Cardiac muscle cell (in vitro differentiated cells and primary cell): ENCODE measurements at regions not wholly inside any gene's neighbourhood (a gene's known extent, or its start where the extent isn't known, plus 50 kb on each side); places are given as distances from the start of the nearest gene placed in this dataset.

Experiments
- DNase-seq, 2 donors: peaks; one replicate each; pipeline versions ENCODE4 v3.0.0 to v3.0.0-alpha.2; 2010 to 2017; ENCODE audit warnings: low read depth in 1 of 2, low spot score in 1 of 2
- H3K27ac ChIP-seq: fragments of 200-600 bp; sonication (generic); 2 replicates; pipeline ENCODE4 v1.5.1; 2016
- H3K27me3 ChIP-seq: fragments of 200-600 bp; sonication (generic); 2 replicates; pipeline ENCODE4 v1.6.0; 2016; ENCODE audit warnings: control low read depth
- H3K36me3 ChIP-seq: fragments of 200-600 bp; sonication (generic); 2 replicates; pipeline ENCODE4 v1.5.1; 2016; ENCODE audit warnings: control low read depth
- H3K4me1 ChIP-seq: fragments of 200-600 bp; sonication (generic); 2 replicates; pipeline ENCODE4 v1.8.1; 2017; ENCODE audit warnings: low read depth, mild to moderate bottlenecking, mixed run types
- H3K4me3 ChIP-seq: fragments of 200-600 bp; sonication (generic); 2 replicates; pipeline ENCODE4 v1.5.1; 2016; ENCODE audit warnings: mild to moderate bottlenecking
- H3K9me3 ChIP-seq: fragments of 200-600 bp; sonication (generic); 2 replicates; pipeline ENCODE4 v1.5.1; 2017; ENCODE audit warnings: low read depth, mild to moderate bottlenecking, control low read depth
- CTCF ChIP-seq: IDR thresholded peaks from 2 replicates; pipeline ENCODE4 v1.5.1; 2012; ENCODE audit warnings: low read depth, mild to moderate bottlenecking, low read length

- H3K27me3 ChIP-seq: no peaks in the 10 kb centered on the region
- DNase-seq: no peak
- no peaks in the 10 kb centered on the region for H3K4me1 ChIP-seq
- H3K36me3 ChIP-seq: no peaks in the 10 kb centered on the region
- H3K27ac ChIP-seq: no peak overlapping the region
- no peaks in the 10 kb centered on the region for H3K9me3 ChIP-seq
- no peak for TF ChIP-seq CTCF
- no peak overlapping the region for H3K4me3 ChIP-seq
Measured at GRCh38 chr3:13144163-13145023, 71.2 kb upstream of the IQSEC1 start.

GRCh38 chr3:13143381-13144004 lies 70.3 kb upstream of the IQSEC1 start:
- no peaks in the 10 kb centered on the region for H3K27me3 ChIP-seq
- no peak for TF ChIP-seq CTCF
- H3K27ac ChIP-seq: no peak overlapping the region
- H3K4me1 ChIP-seq: no peaks in the 10 kb centered on the region
- H3K9me3 ChIP-seq: no peaks in the 10 kb centered on the region
- no peak overlapping the region for H3K4me3 ChIP-seq
- DNase-seq: no peak
- H3K36me3 ChIP-seq: no peaks in the 10 kb centered on the region

- H3K4me3 ChIP-seq: no peak overlapping the region
- H3K4me1 ChIP-seq: no peaks in the 10 kb centered on the region
- no peak for DNase-seq
- H3K36me3 ChIP-seq: no peaks in the 10 kb centered on the region
- H3K27ac ChIP-seq: no peak overlapping the region
- no peaks in the 10 kb centered on the region for H3K9me3 ChIP-seq
- TF ChIP-seq CTCF: no peak
- no peaks in the 10 kb centered on the region for H3K27me3 ChIP-seq
Measured at GRCh38 chr3:13142552-13143380, 69.5 kb upstream of the IQSEC1 start.

- H3K27ac ChIP-seq: no peak overlapping the region
- no peaks in the 10 kb centered on the region for H3K9me3 ChIP-seq
- H3K27me3 ChIP-seq: no peaks in the 10 kb centered on the region
- H3K4me1 ChIP-seq: no peaks in the 10 kb centered on the region
- H3K4me3 ChIP-seq: no peak overlapping the region
- no peaks in the 10 kb centered on the region for H3K36me3 ChIP-seq
- DNase-seq: peak; percentile 54 to 85
- TF ChIP-seq CTCF: no peak
Measured at GRCh38 chr3:13141991-13142412, 68.8 kb upstream of the IQSEC1 start.

GRCh38 chr3:13141183-13141582 lies 68.0 kb upstream of the IQSEC1 start:
- H3K4me3 ChIP-seq: no peak overlapping the region
- no peaks in the 10 kb centered on the region for H3K4me1 ChIP-seq
- no peaks in the 10 kb centered on the region for H3K9me3 ChIP-seq
- TF ChIP-seq CTCF: no peak
- H3K27me3 ChIP-seq: no peaks in the 10 kb centered on the region
- DNase-seq: no peak
- no peak overlapping the region for H3K27ac ChIP-seq
- no peaks in the 10 kb centered on the region for H3K36me3 ChIP-seq
